Stimulated activated CD8-positive, alpha-beta memory T cell treated with anti-CD3 and anti-CD28 coated beads, Interleukin-7, amount 100 ng/mL, for 24 hours (primary cell): ENCODE measurements at regions not wholly inside any gene's neighbourhood (a gene's known extent, or its start where the extent isn't known, plus 50 kb on each side); places are given as distances from the start of the nearest gene placed in this dataset.
"Not testable (repeated sequence)": the region's sequence is repeated elsewhere in the genome, so short reads cannot be mapped to it uniquely, and the experiment has no call there.

ENCODE experiments used
- DNase-seq: peaks from one replicate; pipeline ENCODE4 v3.0.0-alpha.2; 2020; ENCODE audit warnings: low read depth

- no peak for DNase-seq
These were observed 115.1 kb downstream of the KCNRG start for GRCh38 chr13:50130123-50130946.

- no peak for DNase-seq
These were observed 117.0 kb downstream of the KCNRG start for GRCh38 chr13:50131920-50132903.

- DNase-seq = no peak
These were observed 117.7 kb downstream of the KCNRG start for GRCh38 chr13:50132904-50133357.

GRCh38 chr13:50133358-50133953, 118.2 kb downstream of the KCNRG start:
- no peak for DNase-seq

GRCh38 chr13:50136226-50136625, 121.0 kb downstream of the KCNRG start:
- no peak for DNase-seq

- no peak for DNase-seq
These were observed 121.4 kb downstream of the KCNRG start for GRCh38 chr13:50136678-50137077.

- DNase-seq = not testable (repeated sequence)
These were observed 124.2 kb downstream of the KCNRG start for GRCh38 chr13:50139435-50139934.

- no peak for DNase-seq
These were observed 124.9 kb downstream of the KCNRG start for GRCh38 chr13:50140153-50140552.

- DNase-seq = no peak
These were observed 125.5 kb downstream of the KCNRG start for GRCh38 chr13:50140581-50141374.

GRCh38 chr13:50141375-50141975, 126.2 kb downstream of the KCNRG start:
- no peak for DNase-seq

GRCh38 chr13:50144246-50145160, 129.3 kb downstream of the KCNRG start:
- DNase-seq = no peak

- no peak for DNase-seq
These were observed 134.0 kb downstream of the KCNRG start for GRCh38 chr13:50149214-50149613.

- no peak for DNase-seq
These were observed 134.7 kb downstream of the KCNRG start for GRCh38 chr13:50149932-50150331.

- no peak for DNase-seq
These were observed 137.0 kb downstream of the KCNRG start for GRCh38 chr13:50152224-50152623.

GRCh38 chr13:50152655-50153309, 137.5 kb downstream of the KCNRG start:
- DNase-seq = no peak

- DNase-seq = no peak
These were observed 138.2 kb downstream of the KCNRG start for GRCh38 chr13:50153401-50153800.

- no peak for DNase-seq
These were observed 138.6 kb downstream of the KCNRG start for GRCh38 chr13:50153876-50154275.

GRCh38 chr13:50154697-50155096, 139.5 kb downstream of the KCNRG start:
- DNase-seq = no peak

- no peak for DNase-seq
These were observed 140.9 kb downstream of the KCNRG start for GRCh38 chr13:50156140-50156539.
